GM12878 (cell line): ENCODE measurements at regions not wholly inside any gene's neighbourhood (a gene's known extent, or its start where the extent isn't known, plus 50 kb on each side); places are given as distances from the start of the nearest gene placed in this dataset. TPM values are rescaled to one million over a fixed set of nuclear protein-coding genes. Genes with fewer than 3 reads are reported as not detected.

Source experiments
- small RNA-seq: library from RNA; depleted of rRNA; stranded (forward); fragments of <200 nt; gene quantifications from one replicate; pipeline ENCODE3, GENCODE V24; 2014

Small RNA genes in the stretch of these regions (small RNA-seq; reads per million reads assigned to genes)
- not detected for gene RNU6-932P
